Urothelium cell line (cell line): ENCODE measurements at regions not wholly inside any gene's neighbourhood (a gene's known extent, or its start where the extent isn't known, plus 50 kb on each side); places are given as distances from the start of the nearest gene placed in this dataset.

Experiments
- DNase-seq: peaks from one replicate; pipeline ENCODE4 v3.0.0; 2011; ENCODE audit warnings: low spot score, mixed read lengths
- FAIRE-seq: peaks from 2 replicates; lab custom pipeline; 2011; peaks lifted over from hg19 to GRCh38; lab: Jason Lieb, UNC

DNA sequence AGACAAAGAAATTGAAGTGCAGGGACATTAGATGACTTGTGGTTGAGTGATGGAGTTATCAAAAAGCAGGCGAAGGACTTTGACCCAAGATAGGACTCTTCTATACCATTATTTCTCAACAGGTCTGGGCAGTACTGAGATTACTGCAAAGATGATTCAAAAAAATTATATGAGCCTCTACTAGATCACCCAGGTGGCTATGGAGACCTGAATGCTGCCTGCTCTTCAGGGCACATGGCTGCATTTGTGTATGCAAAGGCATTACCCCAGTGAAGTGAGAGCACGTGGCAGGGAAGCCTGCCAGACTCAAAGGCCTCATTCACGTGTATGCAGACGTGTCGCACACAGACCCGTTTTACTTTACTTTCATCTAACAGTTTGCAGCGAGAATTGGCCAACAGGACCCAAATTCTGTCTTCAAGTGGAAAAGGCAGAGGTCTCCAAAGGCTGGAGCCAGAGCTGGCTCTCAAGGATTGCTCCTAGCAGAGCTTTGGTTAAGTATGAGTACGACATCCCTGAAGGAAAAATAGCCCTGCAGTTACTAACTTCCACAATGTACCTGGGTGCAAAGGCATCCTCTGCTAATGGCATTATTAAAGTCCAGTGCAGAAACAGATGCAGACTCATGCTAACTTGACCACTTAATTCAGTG lies 113.8 kb upstream of the ARMC2 start:
- no peak for DNase-seq
- no peak for FAIRE-seq

DNA sequence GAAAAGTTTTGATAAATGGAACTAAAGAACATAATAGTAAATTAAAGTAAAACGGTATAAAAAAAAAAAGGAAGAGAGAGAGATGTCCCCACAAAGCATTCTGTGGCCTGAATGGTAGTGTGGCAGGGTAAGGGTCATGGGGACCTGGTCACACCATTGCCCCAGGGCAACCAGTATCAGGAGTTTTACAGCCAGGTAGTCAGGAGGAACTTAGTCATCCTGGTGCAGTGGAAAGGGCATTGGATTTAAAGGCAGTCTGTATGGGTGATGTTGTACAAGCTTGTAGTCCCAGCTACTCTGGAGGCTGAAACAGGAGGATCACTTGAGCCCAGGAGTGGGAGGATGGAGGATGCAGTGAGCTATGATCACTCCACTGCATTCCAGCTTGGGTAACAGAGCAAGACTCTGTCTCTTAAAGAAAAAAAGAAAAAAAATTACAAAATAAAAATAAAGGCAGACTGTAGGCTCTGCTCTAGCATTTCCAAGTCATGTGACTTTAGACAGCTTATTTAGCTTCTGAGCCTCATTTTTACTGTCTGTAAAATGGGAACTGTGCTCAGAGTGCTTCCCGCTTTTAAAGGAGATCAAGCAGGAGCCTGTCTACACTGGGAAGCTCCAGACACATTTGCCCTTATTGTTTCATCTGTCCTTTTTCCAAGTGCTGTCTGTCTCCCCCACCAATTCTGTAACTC lies 112.8 kb upstream of the ARMC2 start:
- DNase-seq: no peak
- no peak for FAIRE-seq

DNA sequence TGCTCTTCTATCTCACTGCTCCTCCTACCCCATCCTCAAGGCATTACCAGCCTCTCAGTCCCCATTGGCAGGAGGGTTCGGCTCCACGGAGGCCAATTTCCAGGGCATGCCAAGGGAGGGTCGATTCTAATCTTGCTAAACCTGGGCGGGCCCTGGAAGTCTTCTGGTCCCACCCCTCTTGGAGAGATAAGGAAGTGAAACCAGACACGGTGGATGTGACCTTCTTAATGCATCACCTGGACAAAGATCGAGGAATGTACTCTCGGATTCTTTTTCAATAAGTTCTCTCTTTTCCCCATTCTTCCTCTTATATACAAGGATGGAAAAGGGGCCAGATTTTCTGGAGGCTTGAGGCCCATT lies 112.2 kb upstream of the ARMC2 start:
- FAIRE-seq (no peak), DNase-seq (no peak)

DNA sequence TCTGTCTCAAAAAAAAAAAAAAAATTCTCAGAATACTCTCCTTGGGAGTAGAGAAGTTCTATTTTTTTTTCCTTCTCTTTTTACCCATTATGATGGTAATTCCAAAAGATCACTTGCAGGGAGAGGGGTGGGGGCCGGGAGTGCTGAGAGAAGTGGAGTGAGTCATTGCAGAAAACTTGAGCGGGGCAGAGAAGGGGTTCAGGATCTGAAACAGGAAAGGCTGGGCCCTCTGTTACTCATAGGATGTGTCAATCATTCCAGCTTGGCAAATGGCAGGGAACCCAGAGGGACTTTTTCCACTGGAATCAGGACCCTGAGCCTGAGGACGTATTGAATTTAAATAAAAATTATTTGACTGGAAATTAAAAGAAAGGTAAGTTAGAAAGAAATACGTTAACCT lies 111.4 kb upstream of the ARMC2 start:
- FAIRE-seq: no peak
- DNase-seq: peak; percentile 65

DNA sequence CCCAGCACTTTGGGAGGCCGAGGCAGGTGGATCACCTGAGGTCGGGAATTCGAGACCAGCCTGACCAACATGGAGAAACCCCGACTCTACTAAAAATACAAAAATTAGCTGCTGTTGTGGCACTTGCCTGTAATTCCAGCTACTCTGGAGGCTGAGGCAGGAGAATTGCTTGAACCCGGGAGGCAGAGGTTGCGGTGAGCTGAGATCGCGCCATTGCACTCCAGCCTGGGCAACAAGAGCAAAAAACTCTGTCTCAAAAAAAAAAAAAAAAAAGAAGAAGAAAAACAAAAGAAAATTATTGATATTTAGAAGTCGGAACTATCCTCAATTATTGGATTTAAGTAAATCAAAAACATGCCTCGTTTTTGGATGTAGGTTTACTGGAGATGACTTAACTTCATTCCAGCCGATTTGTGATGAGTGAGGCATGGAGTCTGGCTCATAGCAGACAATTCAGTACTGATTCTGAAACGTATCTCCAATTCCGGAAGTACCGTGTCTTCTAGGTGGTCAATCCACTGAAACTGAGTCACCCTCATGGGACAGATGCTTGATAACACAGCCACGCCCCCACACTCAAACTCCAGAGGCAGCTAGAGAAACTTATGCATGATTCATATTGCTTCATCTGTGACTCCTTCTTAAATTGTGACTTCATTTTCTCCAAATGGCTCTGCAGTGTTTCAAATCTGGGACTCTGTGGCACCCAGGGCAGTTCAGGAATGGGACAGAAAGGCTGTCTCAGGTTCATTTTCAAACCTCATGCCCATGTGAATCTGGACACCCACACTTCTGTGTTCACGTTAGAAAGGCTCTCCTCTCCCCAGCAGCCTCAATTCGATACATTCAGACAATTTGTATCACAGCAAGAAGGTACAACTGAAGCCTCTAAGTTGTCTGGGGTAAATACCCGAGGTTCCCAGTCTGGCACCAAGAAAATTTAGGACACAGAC lies 110.4 kb upstream of the ARMC2 start:
- DNase-seq: peak; percentile 69
- no peak for FAIRE-seq

DNA sequence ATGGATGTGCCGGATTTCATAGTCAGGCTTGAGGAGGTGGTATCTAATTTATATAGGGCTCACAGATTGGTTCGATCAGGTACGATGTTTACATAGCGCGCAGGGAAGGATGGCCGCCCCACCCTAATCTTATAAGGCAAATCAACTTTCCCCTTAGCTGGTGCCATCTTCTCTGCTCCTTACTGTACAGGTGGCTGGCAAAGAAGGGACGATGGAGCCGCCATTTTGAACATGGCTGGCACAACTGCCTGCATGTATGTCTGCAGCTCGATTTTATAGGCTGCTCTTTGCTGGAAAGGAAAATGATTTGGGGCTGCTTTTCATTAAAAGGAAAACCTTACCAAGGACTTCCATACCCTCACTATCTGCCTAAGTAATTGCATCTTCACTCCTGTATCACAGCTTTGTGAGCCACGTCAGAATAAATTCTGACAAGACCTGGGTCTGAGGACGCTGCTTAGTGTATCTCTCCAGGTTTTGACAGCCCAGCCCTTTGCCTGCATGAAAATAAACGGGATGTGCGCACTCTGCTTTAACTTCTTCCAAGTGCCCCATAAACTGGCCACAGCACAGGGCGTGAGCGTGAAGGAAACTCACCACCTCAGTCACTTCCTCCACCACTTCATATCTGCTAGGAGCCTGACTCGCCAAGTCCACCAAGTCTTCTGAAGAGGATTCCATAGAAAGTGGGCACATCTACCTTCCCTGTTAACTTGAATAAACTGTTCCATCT lies 109.4 kb upstream of the ARMC2 start:
- DNase-seq (no peak), FAIRE-seq (no peak)

DNA sequence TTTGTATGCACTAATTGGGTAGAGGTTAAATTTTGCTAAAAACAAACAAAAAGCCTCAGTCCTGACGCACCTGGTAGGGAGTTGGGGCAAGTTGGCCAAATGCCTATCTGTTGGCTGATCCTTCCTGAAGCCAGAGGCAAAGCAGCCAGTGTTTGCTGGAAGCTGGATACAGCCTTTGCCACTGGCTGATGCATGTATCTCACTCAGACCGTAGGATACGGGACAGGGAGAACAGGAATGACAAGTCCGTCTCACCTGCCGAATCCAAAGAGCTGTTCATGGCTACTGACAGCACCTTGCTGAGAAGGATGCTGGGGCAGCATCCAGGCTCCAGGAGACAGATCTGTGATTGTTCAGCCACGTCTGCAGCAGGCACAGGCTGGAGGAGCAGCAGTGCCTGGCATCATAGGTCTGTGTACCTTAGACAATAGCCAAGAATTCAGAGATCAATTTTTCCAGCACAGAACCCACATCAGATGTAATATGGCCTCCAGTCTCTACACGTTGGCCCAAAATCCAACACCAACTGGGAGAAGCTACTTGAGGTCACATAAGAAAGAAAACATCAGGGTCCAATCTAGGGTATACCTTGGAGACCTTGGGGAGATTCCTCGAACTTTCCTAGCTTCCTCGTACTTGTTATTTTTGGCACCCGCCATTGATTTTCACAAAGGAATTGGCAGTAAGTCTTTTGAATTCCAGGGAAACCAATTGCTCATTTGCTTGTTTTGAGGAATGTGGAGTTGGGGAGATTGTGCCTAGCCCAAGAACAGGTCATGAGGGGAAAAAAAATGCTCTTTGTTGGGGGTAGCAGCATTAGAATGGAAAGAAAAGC lies 108.5 kb upstream of the ARMC2 start:
- FAIRE-seq: no peak

DNA sequence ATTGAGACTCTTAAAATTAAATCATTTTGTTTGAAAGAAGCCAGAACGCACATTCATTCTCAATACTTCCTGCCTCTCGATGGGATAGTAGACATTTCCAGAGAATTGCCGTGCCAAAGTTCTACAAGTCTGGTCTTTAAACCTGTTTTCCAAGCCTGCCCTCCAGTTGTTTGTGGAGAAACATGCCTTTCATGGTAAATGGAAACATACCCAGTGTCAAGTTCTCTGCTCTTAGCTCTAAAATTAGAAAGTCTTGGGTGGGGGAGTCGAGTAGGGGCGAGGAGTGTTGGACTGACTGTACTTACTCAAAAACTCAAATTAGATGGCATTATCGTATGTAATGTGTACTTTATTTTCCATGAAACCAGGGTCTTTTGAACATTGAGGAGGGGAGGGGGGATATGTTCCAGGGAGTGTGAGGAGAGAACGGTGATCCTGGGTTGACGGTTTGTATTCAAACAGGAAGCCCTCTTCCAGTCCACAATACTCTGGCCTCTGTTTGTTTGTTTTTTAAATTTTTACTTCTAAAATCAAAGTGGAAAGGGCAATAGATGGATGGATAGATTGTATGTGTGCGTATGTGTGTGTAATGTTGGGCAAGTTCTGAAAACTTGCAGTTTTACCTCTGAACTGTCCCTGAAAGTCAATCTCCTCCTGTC lies 106.8 kb upstream of the ARMC2 start:
- FAIRE-seq: no peak
- no peak for DNase-seq

More for the DNA sequence above, 108.5 kb upstream of the ARMC2 start:
- no peak for DNase-seq

DNA sequence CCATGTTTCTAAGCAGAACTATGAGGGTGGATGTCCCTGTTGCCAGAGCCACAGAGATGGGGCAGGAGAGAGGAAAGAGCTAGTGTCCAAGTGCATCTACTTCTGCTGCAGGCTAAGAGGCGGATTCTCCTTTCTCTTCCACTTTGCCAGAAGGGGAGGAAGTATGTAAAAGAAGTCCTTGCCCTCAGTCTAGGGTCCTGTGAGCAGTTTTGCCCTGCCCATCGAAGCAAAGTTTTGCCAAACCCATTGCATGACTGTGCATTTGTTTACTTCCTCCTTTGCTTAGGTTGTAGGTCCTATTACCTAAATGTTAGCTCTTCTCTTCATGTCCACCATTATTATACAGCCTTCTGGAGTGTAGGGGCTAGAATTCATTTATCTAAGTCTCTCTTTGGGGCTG lies 106.2 kb upstream of the ARMC2 start:
- DNase-seq: no peak
- no peak for FAIRE-seq

DNA sequence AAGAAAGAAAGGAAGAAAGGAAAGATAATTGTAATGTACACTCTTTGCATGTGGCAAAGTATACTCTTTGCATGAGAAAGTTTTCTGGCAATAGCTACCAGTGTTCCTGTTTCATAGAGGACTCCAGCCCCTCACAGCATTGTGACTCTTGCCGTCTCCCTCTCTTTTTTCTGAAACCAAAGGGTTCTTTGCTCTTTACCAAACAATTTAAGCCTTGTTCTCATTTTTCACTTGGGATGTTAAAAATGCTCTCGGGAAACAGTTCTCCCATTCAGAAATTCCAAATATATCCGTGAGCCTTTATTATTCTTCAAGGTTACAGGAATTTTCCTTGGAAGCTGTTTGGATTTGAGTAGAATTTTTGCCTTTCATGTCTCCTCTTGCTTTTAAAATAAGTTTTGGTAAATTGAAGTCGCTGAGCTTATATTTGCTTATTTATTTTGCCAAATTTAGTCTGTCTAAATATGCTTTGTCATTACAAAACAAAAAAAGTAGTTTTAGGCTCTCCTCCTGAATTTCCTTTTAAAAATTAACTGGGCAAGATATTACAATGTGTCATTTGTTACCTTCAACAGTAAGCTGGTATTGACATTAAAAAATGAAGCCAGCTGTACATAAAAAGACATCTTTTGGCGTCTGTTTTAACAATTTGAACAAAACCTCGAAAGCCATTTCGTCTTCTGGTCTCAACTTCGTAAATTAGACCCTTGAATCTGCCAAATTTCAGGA lies 103.8 kb upstream of the ARMC2 start:
- FAIRE-seq: no peak

DNA sequence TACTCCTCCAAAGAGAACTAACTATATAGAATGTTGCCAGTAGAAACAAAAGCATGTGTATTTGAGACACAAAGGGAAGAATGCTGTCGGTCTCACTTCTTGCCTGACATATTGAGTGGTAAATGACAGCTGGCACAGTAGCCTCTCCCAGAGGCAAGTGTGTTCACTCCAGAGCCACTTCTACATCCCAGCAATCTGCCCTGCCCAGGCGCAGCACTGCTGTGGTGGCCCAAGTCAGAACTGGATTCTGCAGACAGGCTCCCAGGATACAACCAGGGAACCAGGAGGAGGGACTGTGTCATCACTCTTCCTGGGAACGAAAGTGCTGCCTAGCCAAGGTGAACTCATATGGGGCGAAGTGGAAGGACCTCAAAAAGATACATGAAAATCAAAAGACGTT lies 103.2 kb upstream of the ARMC2 start:
- no peak for FAIRE-seq
- no peak for DNase-seq

More for the DNA sequence above, 103.8 kb upstream of the ARMC2 start:
- no peak for DNase-seq

DNA sequence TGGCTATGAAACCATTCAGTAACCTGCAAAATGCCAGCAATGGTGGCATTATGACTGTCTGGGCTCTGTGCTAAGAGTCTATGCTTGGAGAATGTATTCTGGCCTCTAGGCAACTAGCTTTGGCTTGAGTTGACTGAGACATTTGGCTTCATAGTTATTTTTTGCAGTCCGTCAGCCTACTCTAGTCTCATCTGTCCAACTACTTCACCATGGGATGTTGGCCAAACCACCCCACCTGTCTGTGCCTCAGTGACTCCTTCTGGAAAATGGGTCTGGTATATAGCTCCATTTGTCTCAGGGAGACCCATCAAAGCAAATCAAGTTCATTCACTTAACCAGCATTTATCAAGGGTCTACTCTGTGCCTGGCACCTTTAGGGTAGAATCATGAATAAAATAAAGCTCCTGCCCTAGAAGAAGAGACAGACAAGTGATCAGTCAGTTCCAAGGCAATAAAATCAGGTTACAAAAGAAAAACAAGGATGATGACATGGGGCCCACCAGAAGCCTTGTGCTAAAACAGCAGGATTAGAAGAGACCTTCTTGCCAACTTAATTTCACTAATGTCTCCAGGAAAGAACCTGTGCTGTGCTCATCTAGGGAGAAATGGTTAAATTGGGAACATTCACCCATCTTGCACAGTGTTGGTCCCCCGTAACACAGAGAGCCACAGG lies 102.4 kb upstream of the ARMC2 start:
- DNase-seq: no peak
- no peak for FAIRE-seq

DNA sequence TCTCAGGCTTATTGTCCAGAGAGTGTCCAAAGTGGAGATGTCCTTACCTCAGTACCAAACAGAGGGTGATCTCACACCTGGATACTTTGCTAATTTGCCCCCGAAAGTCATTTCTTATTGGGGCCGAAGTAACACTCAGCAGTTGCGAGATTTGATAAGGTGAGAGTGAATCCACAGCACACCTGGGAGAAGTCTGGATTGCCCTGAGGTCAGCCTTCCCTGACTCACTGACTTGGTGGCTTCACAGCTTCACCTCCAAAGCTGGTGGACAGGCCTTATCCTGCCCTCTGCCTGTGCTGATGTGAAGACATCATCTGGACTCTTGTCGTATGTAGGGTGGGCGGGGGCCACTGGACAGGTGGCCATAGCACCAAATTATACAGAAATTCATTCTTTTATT lies 101.9 kb upstream of the ARMC2 start:
- DNase-seq (peak; percentile 13), FAIRE-seq (no peak)

DNA sequence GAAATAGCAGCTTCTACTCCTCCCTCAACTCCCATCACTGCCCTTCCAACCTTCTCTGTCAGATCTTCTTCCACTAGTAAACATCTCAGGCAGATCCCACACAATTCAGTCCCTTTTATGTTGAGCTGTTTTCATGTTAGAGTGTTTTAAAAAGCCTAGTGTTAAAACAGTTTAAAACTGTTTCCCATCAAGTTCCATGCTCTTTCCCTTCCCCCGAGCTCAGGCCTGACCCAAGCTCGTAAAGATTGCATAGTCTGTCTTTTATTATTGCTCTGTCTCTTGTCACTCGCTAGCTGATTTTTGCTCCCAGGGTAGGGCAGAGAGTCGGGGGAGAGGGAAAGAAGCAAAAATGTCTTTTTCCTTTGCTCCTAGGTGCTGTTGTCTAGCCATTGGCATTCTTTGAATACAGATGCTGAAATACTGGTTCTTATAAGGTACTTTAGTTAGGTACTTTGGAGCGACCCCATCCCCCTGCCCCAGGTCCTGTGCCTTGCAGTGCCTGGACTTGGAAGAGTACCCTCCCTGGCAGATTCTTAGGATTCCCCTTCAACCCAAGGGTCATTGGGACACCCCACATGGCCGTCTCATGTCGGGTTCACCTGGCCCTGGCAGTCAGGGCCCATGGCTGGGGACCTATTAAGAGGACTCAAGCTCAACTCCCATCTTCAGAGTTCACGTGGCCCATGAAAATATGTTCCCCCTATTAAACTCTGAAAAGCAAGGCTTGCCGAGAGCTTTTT lies 101.2 kb upstream of the ARMC2 start:
- DNase-seq (no peak), FAIRE-seq (no peak)

DNA sequence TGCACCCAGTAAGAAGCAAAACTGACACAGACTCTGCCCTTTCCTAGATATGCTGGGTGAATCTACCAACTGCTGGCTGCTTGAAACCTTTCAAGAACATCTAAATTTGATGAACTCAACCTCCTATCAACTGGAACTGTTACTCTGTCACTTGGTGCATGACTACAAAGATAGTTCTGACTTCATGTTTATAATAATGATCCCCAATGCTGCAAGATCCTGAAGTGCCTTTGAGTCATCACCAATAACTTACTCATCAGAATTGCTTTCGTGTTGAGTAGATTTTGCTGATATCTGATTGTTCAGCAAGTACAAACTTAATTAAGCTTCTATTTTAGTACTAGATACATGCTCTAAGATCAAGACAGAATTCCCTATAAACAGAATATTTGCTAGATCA lies 100.2 kb upstream of the ARMC2 start:
- FAIRE-seq: no peak
- no peak for DNase-seq

DNA sequence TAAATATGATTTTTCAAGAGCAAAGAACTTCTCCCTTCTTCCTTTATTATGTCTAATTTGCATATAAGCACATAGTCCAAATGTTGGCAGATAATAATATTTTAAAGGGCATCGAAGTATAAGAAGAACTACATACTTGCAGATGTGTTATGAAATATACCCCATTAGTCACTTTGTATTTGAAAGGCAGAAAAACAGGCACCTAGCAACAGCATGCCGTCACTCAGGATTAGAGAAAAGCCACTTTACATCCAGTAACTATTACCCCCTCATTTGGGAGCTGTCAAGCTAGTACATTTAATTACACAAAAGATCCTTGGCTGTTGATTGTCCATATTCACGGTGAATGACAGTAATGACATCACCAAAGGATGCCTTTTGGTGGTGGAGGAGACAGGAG lies 99.3 kb upstream of the ARMC2 start:
- DNase-seq (no peak), FAIRE-seq (no peak)

DNA sequence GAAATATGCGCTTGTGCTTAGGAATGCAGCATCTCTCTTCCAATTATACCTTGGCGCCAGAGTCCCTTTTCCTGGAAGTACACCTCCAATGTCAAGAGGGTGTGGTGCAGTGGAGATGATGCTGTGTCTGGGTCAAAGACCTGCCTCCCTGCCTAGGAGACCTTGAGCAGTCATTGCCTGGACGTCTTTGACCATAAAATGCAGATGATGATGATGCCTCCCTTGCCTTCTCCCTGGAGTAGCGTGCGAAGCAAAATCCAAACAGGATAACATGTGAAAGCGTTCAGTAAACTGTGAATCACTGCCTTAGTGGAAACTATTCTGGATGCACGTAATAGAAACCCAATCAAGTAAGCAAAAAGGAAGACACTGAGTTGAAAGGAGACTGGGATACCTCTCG lies 97.4 kb upstream of the ARMC2 start:
- DNase-seq: no peak
- FAIRE-seq: no peak

DNA sequence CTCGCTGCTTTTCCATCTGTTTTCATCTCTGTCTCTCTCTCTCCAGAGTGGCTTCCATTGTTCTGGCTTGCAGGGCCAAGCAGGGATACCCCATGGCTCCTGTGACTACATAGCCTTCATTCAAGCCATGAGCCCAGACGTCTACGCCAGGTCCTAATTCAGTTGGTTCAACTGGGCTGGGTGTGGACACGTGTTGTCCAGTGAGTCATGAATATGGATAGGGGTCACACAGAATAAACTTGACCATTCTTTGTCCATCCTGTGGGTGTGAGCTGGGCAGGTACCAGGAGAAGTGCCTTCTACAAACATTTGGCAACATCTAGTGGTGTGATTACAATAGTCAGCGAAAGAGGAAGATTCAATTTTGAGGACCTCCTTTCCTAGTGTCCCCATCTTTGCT lies 96.9 kb upstream of the ARMC2 start:
- no peak for FAIRE-seq
- DNase-seq: no peak
